SK-N-SH (cell line): ENCODE measurements at regions not wholly inside any gene's neighbourhood (a gene's known extent, or its start where the extent isn't known, plus 50 kb on each side); places are given as distances from the start of the nearest gene placed in this dataset.

ENCODE experiments used
- CTCF ChIA-PET: fragments of 300-600, 350-600 bp; formaldehyde crosslinking; extraction: SDS; loops from one replicate; lab custom pipeline; 2021; lab: Yijun Ruan, JAX
- POLR2A ChIA-PET: fragments of 350-600 bp; sonication (Branson Sonifier 250); formaldehyde crosslinking; extraction: SDS; loops from one replicate; lab custom pipeline; 2020; ENCODE audit warnings: antibody characterized with exemption, inconsistent platforms; lab: Yijun Ruan, JAX
- DNase-seq: peaks from one replicate; pipeline ENCODE4 v3.0.0; 2012
- H2AFZ ChIP-seq: fragments of 200-600 bp; sonication (generic); 2 replicates; pipeline ENCODE4 v1.8.1; 2016; ENCODE audit warnings: antibody characterized with exemption, mild to moderate bottlenecking, low read depth
- H3F3A ChIP-seq: fragments of 200-600 bp; sonication (generic); replicated peaks from 2 replicates; pipeline ENCODE3; 2016; ENCODE audit warnings: antibody characterized with exemption, mild to moderate bottlenecking; ENCODE audit not compliant: insufficient read depth
- H3K27ac ChIP-seq, 2 experiments: fragments of 200-500 bp in 1 of 2; fragments of 200-600 bp in 1 of 2; sonication (Bioruptor generic) in 1 of 2; sonication (generic), shearing (Covaris generic) in 1 of 2; 2 replicates each; pipeline versions ENCODE4 v1.5.1 to v1.6.1; 2014 to 2016; ENCODE audit warnings: low read depth in 2 of 2, inconsistent platforms in 1 of 2, low read length in 1 of 2, mild to moderate bottlenecking in 1 of 2, mixed read lengths in 1 of 2
- H3K27me3 ChIP-seq: fragments of 200-600 bp; sonication (generic), shearing (Covaris generic); 2 replicates; pipeline ENCODE4 v1.6.1; 2016; ENCODE audit warnings: mixed run types; ENCODE audit not compliant: insufficient read depth
- H3K36me3 ChIP-seq, 2 experiments: fragments of 200-500 bp in 1 of 2; fragments of 200-600 bp in 1 of 2; sonication (Bioruptor generic) in 1 of 2; sonication (generic) in 1 of 2; replicated peaks in 1 of 2; 2 replicates each; pipeline versions ENCODE3 to v1.5.1; 2014 to 2016; ENCODE audit warnings: low read length in 1 of 2, mild to moderate bottlenecking in 1 of 2; ENCODE audit not compliant: insufficient read depth in 2 of 2, control insufficient read depth in 1 of 2
- H3K4me1 ChIP-seq, 2 experiments: fragments of 200-500 bp in 1 of 2; fragments of 200-600 bp in 1 of 2; sonication (Bioruptor generic) in 1 of 2; sonication (generic), shearing (Covaris generic) in 1 of 2; 2 replicates each; pipeline versions ENCODE4 v1.5.1 to v1.6.1; 2014 to 2016; ENCODE audit warnings: low read depth in 1 of 2, low read length in 1 of 2, mixed run types in 1 of 2; ENCODE audit not compliant: insufficient read depth in 2 of 2, control insufficient read depth in 1 of 2
- H3K4me2 ChIP-seq: fragments of 200-600 bp; sonication (generic), shearing (Covaris generic); 2 replicates; pipeline ENCODE4 v1.6.1; 2017; ENCODE audit warnings: mixed run types
- H3K4me3 ChIP-seq, 2 experiments: fragments of 200-500 bp in 1 of 2; fragments of 200-600 bp in 1 of 2; sonication (Bioruptor generic) in 1 of 2; sonication (generic), shearing (Covaris generic) in 1 of 2; 2 replicates each; pipeline versions ENCODE4 v1.5.1 to v1.8.1; 2014 to 2016; ENCODE audit warnings: low read depth in 2 of 2, inconsistent platforms in 1 of 2, low read length in 1 of 2, mild to moderate bottlenecking in 1 of 2, mixed read lengths in 1 of 2, moderate library complexity in 1 of 2
- H3K79me2 ChIP-seq: fragments of 200-600 bp; sonication (generic); 2 replicates; pipeline ENCODE4 v1.8.1; 2017; ENCODE audit warnings: mild to moderate bottlenecking; ENCODE audit not compliant: insufficient read depth
- H3K9ac ChIP-seq: fragments of 200-600 bp; sonication (generic); 2 replicates; pipeline ENCODE4 v1.6.1; 2017; ENCODE audit warnings: mixed run types
- H3K9me2 ChIP-seq: fragments of 200-600 bp; sonication (generic); 2 replicates; pipeline ENCODE4 v1.6.1; 2017; ENCODE audit warnings: mixed run types
- H3K9me3 ChIP-seq: fragments of 200-600 bp; sonication (generic); 2 replicates; pipeline ENCODE4 v1.6.1; 2017; ENCODE audit warnings: mixed run types, mild to moderate bottlenecking, moderate library complexity
- H4K20me1 ChIP-seq: fragments of 200-600 bp; sonication (generic); 2 replicates; pipeline ENCODE4 v1.6.1; 2017; ENCODE audit warnings: mild to moderate bottlenecking, mixed run types; ENCODE audit not compliant: insufficient read depth
- CHD2 ChIP-seq: fragments of 150-350 bp; IDR thresholded peaks from 2 replicates; pipeline ENCODE4 v1.6.1; 2018; ENCODE audit warnings: low read length; ENCODE audit not compliant: partially characterized antibody
- ELF1 ChIP-seq: IDR thresholded peaks from 2 replicates; pipeline ENCODE4 v1.4.0; 2012
- EP300 ChIP-seq, 2 experiments: IDR thresholded peaks; 2 replicates each; pipeline versions ENCODE4 v1.4.0 to v1.6.1; 2012; ENCODE audit warnings: borderline replicate concordance in 1 of 2, low read depth in 1 of 2, low read length in 1 of 2
- EZH2phosphoT487 ChIP-seq: fragments of 200-600 bp; sonication (generic); IDR thresholded peaks from 2 replicates; pipeline ENCODE4 v1.6.1; 2017; ENCODE audit warnings: low read depth, mixed run types, mild to moderate bottlenecking, antibody characterized with exemption, moderate library complexity, borderline replicate concordance
- FOXM1 ChIP-seq: IDR thresholded peaks from 2 replicates; pipeline ENCODE4 v1.4.0; 2012; ENCODE audit warnings: low read depth, mild to moderate bottlenecking
- MAX ChIP-seq: IDR thresholded peaks from 2 replicates; pipeline ENCODE4 v1.4.0; 2012; ENCODE audit warnings: low read depth
- NRF1 ChIP-seq: IDR thresholded peaks from 2 replicates; pipeline ENCODE4 v1.6.1; 2012; ENCODE audit warnings: low read depth, mild to moderate bottlenecking, low read length
- POLR2AphosphoS5 ChIP-seq: IDR thresholded peaks from 2 replicates; pipeline ENCODE4 v1.6.1; 2012; ENCODE audit warnings: low read depth, low read length
- RAD21 ChIP-seq: IDR thresholded peaks from 2 replicates; pipeline ENCODE4 v1.6.1; 2012; ENCODE audit warnings: mild to moderate bottlenecking, low read length
- RCOR1 ChIP-seq: fragments of 150-350 bp; IDR thresholded peaks from 2 replicates; pipeline ENCODE4 v1.6.1; 2017; ENCODE audit warnings: antibody characterized with exemption, low read length
- REST ChIP-seq: IDR thresholded peaks from 2 replicates; pipeline ENCODE4 v1.6.1; 2012; ENCODE audit warnings: mild to moderate bottlenecking, low read depth, low read length, moderate library complexity
- RFX5 ChIP-seq: IDR thresholded peaks from 2 replicates; pipeline ENCODE4 v1.6.1; 2012; ENCODE audit warnings: mild to moderate bottlenecking, improper control_type of control experiment, low read length
- RXRA ChIP-seq: IDR thresholded peaks from 2 replicates; pipeline ENCODE4 v1.4.0; 2012; ENCODE audit warnings: low read depth, mild to moderate bottlenecking, borderline replicate concordance
- SMC3 ChIP-seq: IDR thresholded peaks from 2 replicates; pipeline ENCODE4 v1.6.1; 2012; ENCODE audit warnings: low read depth, low read length, improper control_type of control experiment
- TCF12 ChIP-seq: IDR thresholded peaks from 2 replicates; pipeline ENCODE4 v1.4.0; 2012
- TEAD4 ChIP-seq: IDR thresholded peaks from 2 replicates; pipeline ENCODE4 v1.4.0; 2012; ENCODE audit warnings: mild to moderate bottlenecking, borderline replicate concordance; ENCODE audit not compliant: insufficient read depth
- USF1 ChIP-seq: IDR thresholded peaks from 2 replicates; pipeline ENCODE4 v1.4.0; 2012; ENCODE audit warnings: low read depth, borderline replicate concordance
- USF2 ChIP-seq: fragments of 150-350 bp; IDR thresholded peaks from 2 replicates; pipeline ENCODE4 v1.6.1; 2017; ENCODE audit warnings: antibody characterized with exemption, low read length, low read depth, borderline replicate concordance
- ZBTB33 ChIP-seq: IDR thresholded peaks from 2 replicates; pipeline ENCODE4 v1.4.0; 2012; ENCODE audit warnings: low read depth, borderline replicate concordance
- WGBS: methylation state at CpG from one replicate; pipeline ENCODE4 v1.1.6; 2017; ENCODE audit warnings: low lambda C conversion rate; 5-methylcytosine and 5-hydroxymethylcytosine counted together

- POLR2A ChIA-PET = no interaction called here
- Histone ChIP-seq H3K4me1 (no peaks in the 10 kb centered on the region), H3K9me3 (no peaks in the 10 kb centered on the region), H4K20me1 (no peaks in the 10 kb centered on the region), H3K4me2 (no peak overlapping the region), H3K27me3 (no peaks in the 10 kb centered on the region), H3K4me3 (no peak overlapping the region), H2AFZ (no peak overlapping the region), H3K27ac (no peak overlapping the region), H3F3A (no peaks in the 10 kb centered on the region), H3K9ac (no peak overlapping the region), H3K36me3 (no peaks in the 10 kb centered on the region), H3K9me2 (no peaks in the 10 kb centered on the region), H3K79me2 (no peaks in the 10 kb centered on the region)
- WGBS = 100% methylated on average over 2 of the region's 2 CpGs
- no peak for DNase-seq
- CTCF ChIA-PET = interaction anchor here (1.1 to 1.2 kb wide), 2 partner anchors 11 to 145 kb away, joined by 3 read pairs; no protein-coding TSS in a partner anchor
- TF ChIP-seq SMC3 (no peak), USF2 (no peak), ZBTB33 (no peak), RXRA (no peak), CHD2 (no peak), FOXM1 (no peak), USF1 (no peak), MAX (no peak), EZH2phosphoT487 (no peak), RAD21 (no peak), ELF1 (no peak), POLR2AphosphoS5 (no peak), TCF12 (no peak), RCOR1 (no peak), REST (no peak), EP300 (IDR thresholded peaks at IDR 0.05; ENCODE audit: borderline replicate concordance in 1 of 2, low read depth in 1 of 2, low read length in 1 of 2) (no peak), TEAD4 (no peak), RFX5 (no peak), NRF1 (no peak)
Observed at GRCh38 chr1:200343874-200344273, 66.0 kb downstream of the ZNF281 start.
